NCI-H187 (cell line): ENCODE measurements at regions not wholly inside any gene's neighbourhood (a gene's known extent, or its start where the extent isn't known, plus 50 kb on each side); places are given as distances from the start of the nearest gene placed in this dataset.
A peak's percentile ranks its signal among the peaks of the same experiment; 100 is the strongest.
"Not testable (repeated sequence)": the region's sequence is repeated elsewhere in the genome, so short reads cannot be mapped to it uniquely, and the experiment has no call there.

Source experiments
- DNase-seq, 2 experiments: peaks; one replicate each; lab custom pipeline; 2025; lab: John Stamatoyannopoulos, UW

GRCh38 chr2:4916094-4916493, 776.1 kb upstream of the SOX11 start:
- no peak for DNase-seq

- DNase-seq = no peak
These were observed 761.5 kb upstream of the SOX11 start for GRCh38 chr2:4930704-4931103.

- DNase-seq = no peak
These were observed 760.3 kb upstream of the SOX11 start for GRCh38 chr2:4931721-4932365.

- not testable (repeated sequence) for DNase-seq
These were observed 756.9 kb upstream of the SOX11 start for GRCh38 chr2:4935291-4935690.

- no peak for DNase-seq
These were observed 754.6 kb upstream of the SOX11 start for GRCh38 chr2:4937550-4937949.

- no peak for DNase-seq
These were observed 754.0 kb upstream of the SOX11 start for GRCh38 chr2:4938206-4938605.

GRCh38 chr2:4942441-4942840, 749.7 kb upstream of the SOX11 start:
- no peak for DNase-seq

- no peak for DNase-seq
These were observed 744.3 kb upstream of the SOX11 start for GRCh38 chr2:4947911-4948310.

- no peak for DNase-seq
These were observed 740.8 kb upstream of the SOX11 start for GRCh38 chr2:4951368-4951767.

- no peak for DNase-seq
These were observed 733.0 kb upstream of the SOX11 start for GRCh38 chr2:4959219-4959618.

GRCh38 chr2:4962419-4962818, 729.8 kb upstream of the SOX11 start:
- no peak for DNase-seq

GRCh38 chr2:4963106-4963505, 729.1 kb upstream of the SOX11 start:
- no peak for DNase-seq

- peak; percentile 47 to 66 for DNase-seq
These were observed 728.1 kb upstream of the SOX11 start for GRCh38 chr2:4964001-4964540.

GRCh38 chr2:4964579-4964978, 727.6 kb upstream of the SOX11 start:
- peak in 1 of 2 experiments; percentile 73 for DNase-seq

- DNase-seq = no peak
These were observed 726.4 kb upstream of the SOX11 start for GRCh38 chr2:4965556-4966320.

- DNase-seq = no peak
These were observed 725.0 kb upstream of the SOX11 start for GRCh38 chr2:4967206-4967605.

GRCh38 chr2:4972472-4972871, 719.7 kb upstream of the SOX11 start:
- no peak for DNase-seq

- no peak for DNase-seq
These were observed 718.8 kb upstream of the SOX11 start for GRCh38 chr2:4973354-4973753.

- DNase-seq = no peak
These were observed 718.2 kb upstream of the SOX11 start for GRCh38 chr2:4973973-4974372.

- no peak for DNase-seq
These were observed 715.8 kb upstream of the SOX11 start for GRCh38 chr2:4976407-4976806.

- DNase-seq = no peak
These were observed 713.1 kb upstream of the SOX11 start for GRCh38 chr2:4979111-4979510.

- DNase-seq = no peak
These were observed 711.2 kb upstream of the SOX11 start for GRCh38 chr2:4980995-4981394.

- DNase-seq = no peak
These were observed 710.3 kb upstream of the SOX11 start for GRCh38 chr2:4981802-4982409.
